A673 (cell line): ENCODE measurements at regions not wholly inside any gene's neighbourhood (a gene's known extent, or its start where the extent isn't known, plus 50 kb on each side); places are given as distances from the start of the nearest gene placed in this dataset.

Experiments
- EZH2 ChIP-seq: fragments of 200-600 bp; sonication (generic); IDR thresholded peaks from 2 replicates; pipeline ENCODE4 v1.6.1; 2017; ENCODE audit warnings: borderline replicate concordance, low read depth, mild to moderate bottlenecking, mixed read lengths, antibody characterized with exemption, low read length; ENCODE audit not compliant: poor library complexity, severe bottlenecking
- TF ChIP-seq, protein P1 (sequence below): fragments of 300-800, 200-600 bp; sonication (generic); conservative IDR thresholded peaks from 2 replicates; pipeline ENCODE4 v1.5.1; 2017; ENCODE audit warnings: low read depth, mild to moderate bottlenecking, antibody characterized with exemption, low read length, moderate library complexity, mixed read lengths

DNA sequence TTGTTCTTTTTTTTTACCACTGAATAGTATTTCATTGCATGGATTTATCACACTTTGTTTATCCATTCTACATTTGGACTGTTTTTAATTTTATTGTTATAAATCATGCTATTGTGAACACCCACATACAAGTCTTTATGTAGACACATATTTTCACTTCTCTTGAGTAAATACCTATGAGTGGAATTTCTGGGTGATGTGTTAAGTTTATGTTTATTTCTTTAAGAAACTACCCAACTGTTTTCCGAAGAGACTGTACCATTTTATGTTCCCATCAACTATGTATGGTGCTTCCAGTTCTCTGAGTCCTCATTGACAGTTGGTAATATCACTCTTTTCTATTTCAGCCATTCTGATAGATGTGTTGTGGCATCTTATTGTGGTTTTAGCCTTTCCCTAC is 54.0 kb downstream of the RIN2 start:
- TF ChIP-seq EZH2 = no peak
- TF ChIP-seq, protein P1, sequence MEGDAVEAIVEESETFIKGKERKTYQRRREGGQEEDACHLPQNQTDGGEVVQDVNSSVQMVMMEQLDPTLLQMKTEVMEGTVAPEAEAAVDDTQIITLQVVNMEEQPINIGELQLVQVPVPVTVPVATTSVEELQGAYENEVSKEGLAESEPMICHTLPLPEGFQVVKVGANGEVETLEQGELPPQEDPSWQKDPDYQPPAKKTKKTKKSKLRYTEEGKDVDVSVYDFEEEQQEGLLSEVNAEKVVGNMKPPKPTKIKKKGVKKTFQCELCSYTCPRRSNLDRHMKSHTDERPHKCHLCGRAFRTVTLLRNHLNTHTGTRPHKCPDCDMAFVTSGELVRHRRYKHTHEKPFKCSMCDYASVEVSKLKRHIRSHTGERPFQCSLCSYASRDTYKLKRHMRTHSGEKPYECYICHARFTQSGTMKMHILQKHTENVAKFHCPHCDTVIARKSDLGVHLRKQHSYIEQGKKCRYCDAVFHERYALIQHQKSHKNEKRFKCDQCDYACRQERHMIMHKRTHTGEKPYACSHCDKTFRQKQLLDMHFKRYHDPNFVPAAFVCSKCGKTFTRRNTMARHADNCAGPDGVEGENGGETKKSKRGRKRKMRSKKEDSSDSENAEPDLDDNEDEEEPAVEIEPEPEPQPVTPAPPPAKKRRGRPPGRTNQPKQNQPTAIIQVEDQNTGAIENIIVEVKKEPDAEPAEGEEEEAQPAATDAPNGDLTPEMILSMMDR = no peak
